ENCODE measurements at regions not wholly inside any gene's neighbourhood (a gene's known extent, or its start where the extent isn't known, plus 50 kb on each side); places are given as distances from the start of the nearest gene placed in this dataset.

- no peak for TF ChIP-seq POLR2A (IDR thresholded peaks at IDR 0.05; ENCODE audit: low read length)
- TF ChIP-seq GATA1 (IDR thresholded peaks at IDR 0.05; ENCODE audit: low read depth, low read length), result no peak
These were observed 125.0 kb upstream of the CCND2 start for GRCh38 chr12:4148418-4149056.

Data from erythroblast (primary cell).